ENCODE measurements at regions not wholly inside any gene's neighbourhood (a gene's known extent, or its start where the extent isn't known, plus 50 kb on each side); places are given as distances from the start of the nearest gene placed in this dataset.
A peak's percentile ranks its signal among the peaks of the same experiment; 100 is the strongest.

GRCh38 chr5:85896514-85896913, 721.2 kb upstream of the COX7C start:
- ChIA-PET CTCF (no interaction called here), POLR2A (ENCODE audit: low non-redundant PET) (no interaction called here)
- BruUV-seq (replicated peaks), result no TSS peak
- H3K36me3 ChIP-seq (ENCODE audit: insufficient read depth, low read length, poor library complexity, severe bottlenecking), result no peaks in the 10 kb centered on the region
- no peak overlapping the region for H3K27ac ChIP-seq (ENCODE audit: low read depth, low read length, poor library complexity, severe bottlenecking)
- H3K9me3 ChIP-seq (ENCODE audit: low read depth, low read length, poor library complexity, severe bottlenecking), result no peaks in the 10 kb centered on the region
- TF ChIP-seq CTCF (conservative IDR thresholded peaks at IDR 0.05; ENCODE audit: low read depth, low read length) (no peak), EZH2 (IDR thresholded peaks at IDR 0.05; ENCODE audit: borderline replicate concordance, low read depth, low read length, poor library complexity, severe bottlenecking) (no peak)
- DNase-seq (ENCODE audit: low spot score), result peak; percentile 3
- H3K4me1 ChIP-seq (ENCODE audit: insufficient read depth, low read length, poor library complexity, severe bottlenecking), result no peaks in the 10 kb centered on the region
- no peaks in the 10 kb centered on the region for H3K27me3 ChIP-seq (replicated peaks; ENCODE audit: insufficient read depth, low read depth, low read length, poor library complexity)
- intact Hi-C loops (cut with micrococcal nuclease; ENCODE audit: unreplicated experiment), result no loop called here
- H3K4me3 ChIP-seq (ENCODE audit: low read depth, low read length, poor library complexity, severe bottlenecking), result no peak overlapping the region

GRCh38 chr5:85906460-85906859, 711.3 kb upstream of the COX7C start:
- DNase-seq (ENCODE audit: low spot score), result no peak
- POLR2A ChIA-PET (ENCODE audit: low non-redundant PET), result no interaction called here
- BruUV-seq (replicated peaks), result no TSS peak
- Histone ChIP-seq H3K36me3 (ENCODE audit: insufficient read depth, low read length, poor library complexity, severe bottlenecking) (no peaks in the 10 kb centered on the region), H3K4me3 (ENCODE audit: low read depth, low read length, poor library complexity, severe bottlenecking) (no peak overlapping the region), H3K4me1 (ENCODE audit: insufficient read depth, low read length, poor library complexity, severe bottlenecking) (no peaks in the 10 kb centered on the region), H3K27ac (ENCODE audit: low read depth, low read length, poor library complexity, severe bottlenecking) (no peak overlapping the region), H3K27me3 (replicated peaks; ENCODE audit: insufficient read depth, low read depth, low read length, poor library complexity) (no peaks in the 10 kb centered on the region), H3K9me3 (ENCODE audit: low read depth, low read length, poor library complexity, severe bottlenecking) (no peaks in the 10 kb centered on the region)
- intact Hi-C loops (cut with micrococcal nuclease; ENCODE audit: unreplicated experiment), result no loop called here
- CTCF ChIA-PET, result no interaction called here
- TF ChIP-seq EZH2 (IDR thresholded peaks at IDR 0.05; ENCODE audit: borderline replicate concordance, low read depth, low read length, poor library complexity, severe bottlenecking) (no peak), CTCF (conservative IDR thresholded peaks at IDR 0.05; ENCODE audit: low read depth, low read length) (no peak)

- BruUV-seq (replicated peaks), result no TSS peak
Measured at GRCh38 chr5:85910335-85910734, 707.4 kb upstream of the COX7C start.

More at GRCh38 chr5:85910335-85910734, 707.4 kb upstream of the COX7C start:
- CTCF ChIA-PET, result no interaction called here
- no peak for DNase-seq (ENCODE audit: low spot score)
- TF ChIP-seq EZH2 (IDR thresholded peaks at IDR 0.05; ENCODE audit: borderline replicate concordance, low read depth, low read length, poor library complexity, severe bottlenecking) (no peak), CTCF (conservative IDR thresholded peaks at IDR 0.05; ENCODE audit: low read depth, low read length) (no peak)
- H3K27me3 ChIP-seq (replicated peaks; ENCODE audit: insufficient read depth, low read depth, low read length, poor library complexity), result no peaks in the 10 kb centered on the region
- no peaks in the 10 kb centered on the region for H3K4me1 ChIP-seq (ENCODE audit: insufficient read depth, low read length, poor library complexity, severe bottlenecking)
- POLR2A ChIA-PET (ENCODE audit: low non-redundant PET), result no interaction called here
- intact Hi-C loops (cut with micrococcal nuclease; ENCODE audit: unreplicated experiment), result no loop called here
- H3K4me3 ChIP-seq (ENCODE audit: low read depth, low read length, poor library complexity, severe bottlenecking), result no peak overlapping the region
- H3K9me3 ChIP-seq (ENCODE audit: low read depth, low read length, poor library complexity, severe bottlenecking), result no peaks in the 10 kb centered on the region
- no peak overlapping the region for H3K27ac ChIP-seq (ENCODE audit: low read depth, low read length, poor library complexity, severe bottlenecking)
- no peaks in the 10 kb centered on the region for H3K36me3 ChIP-seq (ENCODE audit: insufficient read depth, low read length, poor library complexity, severe bottlenecking)

All from A673 (cell line).